Caco-2 (cell line): ENCODE measurements at regions not wholly inside any gene's neighbourhood (a gene's known extent, or its start where the extent isn't known, plus 50 kb on each side); places are given as distances from the start of the nearest gene placed in this dataset.

Source experiments
- BruUV-seq: library from RNA; stranded (reverse); fragments of 400-500 nt; replicated peaks from 2 replicates; lab custom pipeline; 2021; lab: Mats Ljungman, UMichigan
- CTCF ChIA-PET: fragments of 300-600 bp; sonication (Branson Sonifier 250); formaldehyde crosslinking; loops from one replicate; lab custom pipeline; 2022; ENCODE audit warnings: antibody characterized with exemption; lab: Charles Lee
- POLR2A ChIA-PET: fragments of 300-600 bp; sonication (Branson Sonifier 250); formaldehyde crosslinking; loops from one replicate; lab custom pipeline; 2022; ENCODE audit warnings: antibody characterized with exemption; lab: Charles Lee
- DNase-seq, 2 experiments: peaks; one replicate each; pipeline versions ENCODE4 v3.0.0 to v3.0.0-alpha.2; 2020 to 2022
- H3K27me3 ChIP-seq: replicated peaks from 2 replicates; pipeline ENCODE4 v1.6.0; 2011; ENCODE audit warnings: low read length; ENCODE audit not compliant: control insufficient read depth, insufficient read depth
- H3K36me3 ChIP-seq: 2 replicates; pipeline ENCODE4 v1.5.1; 2011; ENCODE audit warnings: low read length; ENCODE audit not compliant: control insufficient read depth, insufficient read depth
- H3K4me1 ChIP-seq: fragments of 250-450 bp; sonication (Bioruptor Pico); 2 replicates; pipeline ENCODE4 v1.5.1; 2020; ENCODE audit warnings: mild to moderate bottlenecking
- H3K4me3 ChIP-seq: 2 replicates; pipeline ENCODE4 v1.5.1; 2011; ENCODE audit warnings: low read depth, mild to moderate bottlenecking, control low read depth, low read length
- H3K9me3 ChIP-seq: fragments of 250-450 bp; sonication (Bioruptor Pico); 2 replicates; pipeline ENCODE4 v1.5.1; 2020; ENCODE audit warnings: mild to moderate bottlenecking, moderate library complexity
- H3K27ac Mint-ChIP-seq: one replicate; pipeline ENCODE4 v1.8.0; 2022; ENCODE audit warnings: mixed read lengths; ENCODE audit not compliant: unreplicated experiment
- H3K27me3 Mint-ChIP-seq: one replicate; pipeline ENCODE4 v1.8.0; 2022; ENCODE audit warnings: mixed read lengths; ENCODE audit not compliant: insufficient read depth, unreplicated experiment
- H3K36me3 Mint-ChIP-seq: one replicate; pipeline ENCODE4 v1.8.0; 2022; ENCODE audit warnings: mild to moderate bottlenecking, mixed read lengths; ENCODE audit not compliant: insufficient read depth, unreplicated experiment
- H3K4me1 Mint-ChIP-seq: one replicate; pipeline ENCODE4 v1.8.0; 2022; ENCODE audit warnings: low read depth, mixed read lengths; ENCODE audit not compliant: unreplicated experiment
- H3K4me3 Mint-ChIP-seq: one replicate; pipeline ENCODE4 v1.8.0; 2022; ENCODE audit warnings: mild to moderate bottlenecking, moderate library complexity, mixed read lengths; ENCODE audit not compliant: unreplicated experiment
- H3K9me3 Mint-ChIP-seq: one replicate; pipeline ENCODE4 v1.8.0; 2022; ENCODE audit warnings: mixed read lengths; ENCODE audit not compliant: unreplicated experiment
- intact Hi-C: fragments of 100-400 bp; cut with micrococcal nuclease; formaldehyde crosslinking; loops from one replicate; pipeline ENCODE4 v1.10.0; 2022; ENCODE audit not compliant: unreplicated experiment
- TF ChIP-seq, protein P1 (sequence below), 2 experiments: fragments of 200-600 bp in 1 of 2; IDR thresholded peaks; 1 replicate in 1 of 2; 2 replicates in 1 of 2; pipeline versions ENCODE4 v1.5.1 to v1.8.0; 2011 to 2022; ENCODE audit warnings: antibody characterized with exemption in 1 of 2, control low read depth in 1 of 2, inconsistent platforms in 1 of 2, low read depth in 1 of 2, low read length in 1 of 2, mild to moderate bottlenecking in 1 of 2, moderate library complexity in 1 of 2; ENCODE audit not compliant: insufficient read depth in 1 of 2, severe bottlenecking in 1 of 2, unreplicated experiment in 1 of 2

- intact Hi-C loops, result no loop called here
- Histone ChIP-seq H3K4me3 (no peak overlapping the region), H3K27me3 (no peaks in the 10 kb centered on the region), H3K4me1 (no peaks in the 10 kb centered on the region), H3K36me3 (no peaks in the 10 kb centered on the region), H3K9me3 (no peaks in the 10 kb centered on the region)
- BruUV-seq, result no TSS peak
- H3K9me3 Mint-ChIP-seq, result no peaks in the 10 kb centered on the region
- H3K4me3 Mint-ChIP-seq, result no peak overlapping the region
- ChIA-PET POLR2A (no interaction called here), CTCF (no interaction called here)
- H3K27me3 Mint-ChIP-seq, result peaks cover 6% of the 10 kb centered on the region
- TF ChIP-seq, protein P1, sequence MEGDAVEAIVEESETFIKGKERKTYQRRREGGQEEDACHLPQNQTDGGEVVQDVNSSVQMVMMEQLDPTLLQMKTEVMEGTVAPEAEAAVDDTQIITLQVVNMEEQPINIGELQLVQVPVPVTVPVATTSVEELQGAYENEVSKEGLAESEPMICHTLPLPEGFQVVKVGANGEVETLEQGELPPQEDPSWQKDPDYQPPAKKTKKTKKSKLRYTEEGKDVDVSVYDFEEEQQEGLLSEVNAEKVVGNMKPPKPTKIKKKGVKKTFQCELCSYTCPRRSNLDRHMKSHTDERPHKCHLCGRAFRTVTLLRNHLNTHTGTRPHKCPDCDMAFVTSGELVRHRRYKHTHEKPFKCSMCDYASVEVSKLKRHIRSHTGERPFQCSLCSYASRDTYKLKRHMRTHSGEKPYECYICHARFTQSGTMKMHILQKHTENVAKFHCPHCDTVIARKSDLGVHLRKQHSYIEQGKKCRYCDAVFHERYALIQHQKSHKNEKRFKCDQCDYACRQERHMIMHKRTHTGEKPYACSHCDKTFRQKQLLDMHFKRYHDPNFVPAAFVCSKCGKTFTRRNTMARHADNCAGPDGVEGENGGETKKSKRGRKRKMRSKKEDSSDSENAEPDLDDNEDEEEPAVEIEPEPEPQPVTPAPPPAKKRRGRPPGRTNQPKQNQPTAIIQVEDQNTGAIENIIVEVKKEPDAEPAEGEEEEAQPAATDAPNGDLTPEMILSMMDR (IDR thresholded peaks at IDR 0.05; ENCODE audit: insufficient read depth in 1 of 2, low read depth in 1 of 2, low read length in 1 of 2, severe bottlenecking in 1 of 2, unreplicated experiment in 1 of 2), result no peak
- no peaks in the 10 kb centered on the region for H3K36me3 Mint-ChIP-seq
- H3K27ac Mint-ChIP-seq, result no peak overlapping the region
- H3K4me1 Mint-ChIP-seq, result no peaks in the 10 kb centered on the region
- no peak for DNase-seq
Observed at GRCh38 chr10:128976856-128977255, 490.2 kb upstream of the MGMT start.

DNA sequence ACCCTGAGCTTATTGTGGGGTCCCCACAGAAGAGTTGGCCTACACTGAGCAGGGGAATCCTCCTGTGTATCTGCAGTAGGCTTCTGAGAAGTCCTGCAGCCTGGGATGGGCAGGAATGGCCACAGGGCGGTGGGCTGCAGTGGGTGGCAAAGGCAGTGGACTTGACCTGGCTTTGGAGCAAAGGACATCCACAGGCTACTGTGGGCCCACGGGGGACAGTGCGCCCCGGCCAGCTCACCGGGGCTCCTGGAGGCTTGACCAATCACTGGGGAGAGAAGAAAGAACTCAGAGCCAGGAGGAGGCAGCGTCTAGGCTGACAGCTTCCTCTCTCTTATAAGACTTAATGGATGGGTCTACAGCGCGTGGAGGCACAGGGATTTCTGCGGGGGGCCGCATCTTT, 488.8 kb upstream of the MGMT start:
- CTCF ChIA-PET, result no interaction called here
- no peak for DNase-seq
- intact Hi-C loops, result no loop called here
- no TSS peak for BruUV-seq
- no peaks in the 10 kb centered on the region for H3K36me3 Mint-ChIP-seq
- H3K4me1 Mint-ChIP-seq, result no peaks in the 10 kb centered on the region
- no peaks in the 10 kb centered on the region for H3K9me3 Mint-ChIP-seq
- no peaks in the 10 kb centered on the region for H3K27me3 ChIP-seq
- H3K27ac Mint-ChIP-seq, result no peak overlapping the region
- no peak overlapping the region for H3K4me3 Mint-ChIP-seq
- no peak overlapping the region for H3K4me3 ChIP-seq
- no peaks in the 10 kb centered on the region for H3K9me3 ChIP-seq
- no peaks in the 10 kb centered on the region for H3K36me3 ChIP-seq
- peaks cover 6% of the 10 kb centered on the region for H3K27me3 Mint-ChIP-seq
- TF ChIP-seq, protein P1 (IDR thresholded peaks at IDR 0.05; ENCODE audit: insufficient read depth in 1 of 2, low read depth in 1 of 2, low read length in 1 of 2, severe bottlenecking in 1 of 2, unreplicated experiment in 1 of 2), result no peak
- H3K4me1 ChIP-seq, result no peaks in the 10 kb centered on the region
- POLR2A ChIA-PET, result no interaction called here

DNA sequence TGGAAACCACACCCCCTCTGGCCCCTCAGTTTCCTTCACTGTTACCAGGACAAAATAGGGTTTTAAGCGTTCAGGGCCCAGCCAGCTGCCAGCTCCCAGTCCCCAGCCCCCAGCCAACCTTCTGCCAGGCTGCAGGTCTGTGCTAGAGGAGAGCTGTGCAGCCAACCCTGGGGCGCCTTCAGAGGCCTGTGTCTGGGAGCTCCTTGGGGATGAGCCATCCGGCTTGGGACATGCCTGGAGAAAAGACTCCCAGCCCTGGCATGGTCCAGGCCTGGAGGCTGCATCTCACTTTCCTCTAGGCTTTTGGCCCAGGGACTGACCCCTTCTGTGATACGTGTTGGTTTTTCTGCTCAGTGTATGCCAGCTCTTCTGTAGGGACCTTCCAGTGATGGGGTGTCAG, 487.6 kb upstream of the MGMT start:
- no TSS peak for BruUV-seq
- no peaks in the 10 kb centered on the region for H3K36me3 Mint-ChIP-seq

More for the DNA sequence above, 487.6 kb upstream of the MGMT start:
- Histone ChIP-seq H3K4me1 (no peaks in the 10 kb centered on the region), H3K27me3 (no peaks in the 10 kb centered on the region), H3K9me3 (no peaks in the 10 kb centered on the region), H3K36me3 (no peaks in the 10 kb centered on the region), H3K4me3 (no peak overlapping the region)
- Mint-ChIP-seq H3K9me3 (no peaks in the 10 kb centered on the region), H3K27ac (no peak overlapping the region), H3K4me3 (no peak overlapping the region), H3K4me1 (no peaks in the 10 kb centered on the region), H3K27me3 (peaks cover 10% of the 10 kb centered on the region)
- TF ChIP-seq, protein P1 (IDR thresholded peaks at IDR 0.05; ENCODE audit: insufficient read depth in 1 of 2, low read depth in 1 of 2, low read length in 1 of 2, severe bottlenecking in 1 of 2, unreplicated experiment in 1 of 2), result no peak
- CTCF ChIA-PET, result no interaction called here
- no peak for DNase-seq
- POLR2A ChIA-PET, result no interaction called here
- intact Hi-C loops, result no loop called here
